HG03442 (cell line): ENCODE measurements at regions not wholly inside any gene's neighbourhood (a gene's known extent, or its start where the extent isn't known, plus 50 kb on each side); places are given as distances from the start of the nearest gene placed in this dataset.

ENCODE experiments used
- ATAC-seq: cut with Tn5 transposase; IDR thresholded peaks from one replicate; pipeline ENCODE4 v1.9.1; 2021; ENCODE audit warnings: mild to moderate bottlenecking, moderate library complexity; ENCODE audit not compliant: unreplicated experiment

- no peak for ATAC-seq
These were observed 285.9 kb downstream of the FBXO15 start for GRCh38 chr18:73861771-73862170.

GRCh38 chr18:73859837-73860397, 287.7 kb downstream of the FBXO15 start:
- no peak for ATAC-seq

GRCh38 chr18:73852789-73853549, 294.7 kb downstream of the FBXO15 start:
- ATAC-seq, result no peak

- no peak for ATAC-seq
These were observed 296.9 kb downstream of the FBXO15 start for GRCh38 chr18:73850782-73851181.

- ATAC-seq, result no peak
These were observed 299.0 kb downstream of the FBXO15 start for GRCh38 chr18:73848656-73849055.

GRCh38 chr18:73843455-73843854, 304.2 kb downstream of the FBXO15 start:
- ATAC-seq, result no peak

- peak; percentile 81 for ATAC-seq
These were observed 304.7 kb downstream of the FBXO15 start for GRCh38 chr18:73842795-73843394.

GRCh38 chr18:73841661-73842060, 306.0 kb downstream of the FBXO15 start:
- ATAC-seq, result no peak

GRCh38 chr18:73840319-73840945, 307.2 kb downstream of the FBXO15 start:
- ATAC-seq, result no peak

- no peak for ATAC-seq
These were observed 308.2 kb downstream of the FBXO15 start for GRCh38 chr18:73839441-73839840.

GRCh38 chr18:73838107-73838506, 309.5 kb downstream of the FBXO15 start:
- no peak for ATAC-seq

GRCh38 chr18:73835656-73836364, 311.8 kb downstream of the FBXO15 start:
- ATAC-seq, result no peak

GRCh38 chr18:73835039-73835438, 312.6 kb downstream of the FBXO15 start:
- ATAC-seq, result no peak

- no peak for ATAC-seq
These were observed 315.9 kb downstream of the FBXO15 start for GRCh38 chr18:73831688-73832087.

GRCh38 chr18:73829146-73829545, 318.5 kb downstream of the FBXO15 start:
- ATAC-seq, result no peak

GRCh38 chr18:73827801-73828200, 319.8 kb downstream of the FBXO15 start:
- no peak for ATAC-seq

- no peak for ATAC-seq
These were observed 321.5 kb downstream of the FBXO15 start for GRCh38 chr18:73826098-73826497.

- no peak for ATAC-seq
These were observed 323.0 kb downstream of the FBXO15 start for GRCh38 chr18:73824671-73825070.

- ATAC-seq, result no peak
These were observed 335.2 kb downstream of the FBXO15 start for GRCh38 chr18:73812423-73812822.

- no peak for ATAC-seq
These were observed 340.0 kb downstream of the FBXO15 start for GRCh38 chr18:73807551-73808192.

GRCh38 chr18:73805991-73806390, 341.6 kb downstream of the FBXO15 start:
- no peak for ATAC-seq
